K562 (cell line): ENCODE measurements at regions not wholly inside any gene's neighbourhood (a gene's known extent, or its start where the extent isn't known, plus 50 kb on each side); places are given as distances from the start of the nearest gene placed in this dataset.

ENCODE experiments used
- CCNT2 ChIP-seq: IDR thresholded peaks from 2 replicates; pipeline ENCODE4 v1.6.1; 2011; ENCODE audit warnings: borderline replicate concordance, low read depth, mild to moderate bottlenecking, moderate library complexity, mixed read lengths, low read length; ENCODE audit not compliant: insufficient read length; ENCODE audit errors: extremely low read depth
- CEBPG ChIP-seq, 3 experiments: fragments of 200-800 bp in 1 of 3; sonication (Bioruptor generic) in 1 of 3; sonication (generic) in 1 of 3; formaldehyde crosslinking in 1 of 3; IDR thresholded peaks in 2 of 3; conservative IDR thresholded peaks in 1 of 3; 2 replicates each; pipeline versions ENCODE4 v1.6.1 to v1.8.0; 2016 to 2022; ENCODE audit warnings: missing compliant biosample characterization in 2 of 3, missing genetic modification characterization in 2 of 3, mild to moderate bottlenecking in 1 of 3, missing genetic modification reagents in 1 of 3
- COPS2 ChIP-seq: fragments of 450-650 bp; conservative IDR thresholded peaks from 2 replicates; pipeline ENCODE4 v1.6.1; 2016; ENCODE audit warnings: mild to moderate bottlenecking, moderate library complexity
- ETV6 ChIP-seq, 3 experiments: fragments of 150-350 bp in 1 of 3; sonication (generic) in 1 of 3; formaldehyde crosslinking in 1 of 3; IDR thresholded peaks; 2 replicates each; pipeline versions ENCODE4 v1.6.1 to v1.8.0; 2014 to 2022; ENCODE audit warnings: borderline replicate concordance in 2 of 3, low read depth in 2 of 3, antibody characterized with exemption in 1 of 3, low read length in 1 of 3, mild to moderate bottlenecking in 1 of 3, missing genetic modification reagents in 1 of 3
- GTF2A2 ChIP-seq: IDR thresholded peaks from 2 replicates; pipeline ENCODE4 v1.6.1; 2016; ENCODE audit warnings: mild to moderate bottlenecking, missing genetic modification characterization, missing compliant biosample characterization
- MTA1 ChIP-seq: fragments of 450-650 bp; IDR thresholded peaks from 2 replicates; pipeline ENCODE4 v1.6.1; 2017; ENCODE audit warnings: borderline replicate concordance
- PHB2 ChIP-seq: fragments of 450-650 bp; IDR thresholded peaks from 2 replicates; pipeline ENCODE4 v1.6.1; 2017; ENCODE audit warnings: low read depth
- PURB ChIP-seq: sonication (generic); formaldehyde crosslinking; IDR thresholded peaks from 2 replicates; pipeline ENCODE4 v1.9.0; 2021; ENCODE audit warnings: low read depth, mild to moderate bottlenecking, missing genetic modification reagents
- RAD51 ChIP-seq: fragments of 450-650 bp; IDR thresholded peaks from 2 replicates; pipeline ENCODE4 v1.7.1; 2016; ENCODE audit warnings: low read depth, mild to moderate bottlenecking, borderline replicate concordance
- SMARCA4 ChIP-seq: fragments of 450-650 bp; IDR thresholded peaks from 2 replicates; pipeline ENCODE4 v1.6.1; 2016
- TRIM25 ChIP-seq: fragments of 450-650 bp; IDR thresholded peaks from 2 replicates; pipeline ENCODE4 v1.7.0; 2016; ENCODE audit warnings: borderline replicate concordance
- ZBTB8A ChIP-seq: fragments of 450-650 bp; IDR thresholded peaks from 2 replicates; pipeline ENCODE4 v1.6.1; 2018; ENCODE audit warnings: mild to moderate bottlenecking, moderate library complexity; ENCODE audit not compliant: partially characterized antibody
- ZC3H8 ChIP-seq: fragments of 450-650 bp; IDR thresholded peaks from 2 replicates; pipeline ENCODE4 v1.6.1; 2017
- TF ChIP-seq, protein P1 (sequence below): fragments of 200-800 bp; sonication (Bioruptor generic); IDR thresholded peaks from 2 replicates; pipeline ENCODE4 v1.6.1; 2017; ENCODE audit warnings: missing genetic modification characterization, missing compliant biosample characterization

- TF ChIP-seq ZBTB8A (no peak), CCNT2 (no peak), TRIM25 (no peak), GTF2A2 (tag) (no peak), CEBPG (CRISPR knock-in tag; IDR thresholded peaks at IDR 0.05) (no peak), CEBPG (tag; conservative IDR thresholded peaks at IDR 0.05 in 1 of 2, IDR thresholded peaks at IDR 0.05 in 1 of 2) (no peak), MTA1 (no peak), RAD51 (no peak), COPS2 (no peak), PURB (CRISPR knock-in tag) (no peak), ZC3H8 (no peak), SMARCA4 (no peak), ETV6 (IDR thresholded peaks at IDR 0.05; ENCODE audit: borderline replicate concordance in 1 of 2, low read depth in 2 of 2, low read length in 1 of 2) (no peak), ETV6 (CRISPR knock-in tag; IDR thresholded peaks at IDR 0.05; ENCODE audit: borderline replicate concordance) (no peak), PHB2 (no peak)
- TF ChIP-seq, protein P1, sequence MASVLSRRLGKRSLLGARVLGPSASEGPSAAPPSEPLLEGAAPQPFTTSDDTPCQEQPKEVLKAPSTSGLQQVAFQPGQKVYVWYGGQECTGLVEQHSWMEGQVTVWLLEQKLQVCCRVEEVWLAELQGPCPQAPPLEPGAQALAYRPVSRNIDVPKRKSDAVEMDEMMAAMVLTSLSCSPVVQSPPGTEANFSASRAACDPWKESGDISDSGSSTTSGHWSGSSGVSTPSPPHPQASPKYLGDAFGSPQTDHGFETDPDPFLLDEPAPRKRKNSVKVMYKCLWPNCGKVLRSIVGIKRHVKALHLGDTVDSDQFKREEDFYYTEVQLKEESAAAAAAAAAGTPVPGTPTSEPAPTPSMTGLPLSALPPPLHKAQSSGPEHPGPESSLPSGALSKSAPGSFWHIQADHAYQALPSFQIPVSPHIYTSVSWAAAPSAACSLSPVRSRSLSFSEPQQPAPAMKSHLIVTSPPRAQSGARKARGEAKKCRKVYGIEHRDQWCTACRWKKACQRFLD (CRISPR knock-in tag): no peak
- TF ChIP-seq, all 486 proteins: peak for 0
These were observed 90.5 kb upstream of the JAK1 start (continued) for GRCh38 chr1:65056866-65057265.
